Psoas muscle (tissue), 7 donors: ENCODE measurements at regions not wholly inside any gene's neighbourhood (a gene's known extent, or its start where the extent isn't known, plus 50 kb on each side); places are given as distances from the start of the nearest gene placed in this dataset.

Experiments used
- ATAC-seq, 4 donors: fragments of 200-7000 bp; cut with Tn5 transposase; one replicate each; pipeline ENCODE4 v1.9.1; 2020; ENCODE audit warnings: moderate library complexity in 3 of 4, mild to moderate bottlenecking in 2 of 4
- DNase-seq, 2 donors: peaks; one replicate each; pipeline ENCODE4 v3.0.0-alpha.2; 2020
- H3K27ac ChIP-seq: fragments of 200-600 bp; one replicate; pipeline ENCODE4 v1.8.0; 2022
- H3K27me3 ChIP-seq, 3 donors: fragments of 200-600 bp in 1 of 3; one replicate each; pipeline versions ENCODE4 v1.6.1 to v1.8.0; 2013 to 2022; ENCODE audit warnings: low read length in 2 of 3, mild to moderate bottlenecking in 2 of 3, moderate library complexity in 1 of 3; ENCODE audit not compliant: insufficient read depth in 3 of 3
- H3K36me3 ChIP-seq, 2 donors: fragments of 200-600 bp in 1 of 2; one replicate each; pipeline versions ENCODE4 v1.6.1 to v1.8.0; 2013 to 2022; ENCODE audit warnings: low read depth in 1 of 2, mild to moderate bottlenecking in 1 of 2, moderate library complexity in 1 of 2; ENCODE audit not compliant: insufficient read depth in 1 of 2
- H3K4me1 ChIP-seq: fragments of 200-600 bp; one replicate; pipeline ENCODE4 v1.8.0; 2022
- H3K4me3 ChIP-seq: fragments of 200-600 bp; one replicate; pipeline ENCODE4 v1.8.0; 2022; ENCODE audit warnings: mild to moderate bottlenecking
- H3K9me3 ChIP-seq: fragments of 200-600 bp; one replicate; pipeline ENCODE4 v1.8.0; 2022
- CTCF ChIP-seq: fragments of 200-600 bp; IDR thresholded peaks from one replicate; pipeline ENCODE4 v1.8.0; 2022; ENCODE audit warnings: antibody characterized with exemption
- WGBS, 3 donors: extraction: QIAGEN DNeasy Blood & Tissue Kit; methylation state at CpG; one replicate each; pipeline versions ENCODE4 v1.1.6 to v1.1.7; 2013; 5-methylcytosine and 5-hydroxymethylcytosine counted together
- intact Hi-C, 2 donors: fragments of 100-400 bp; cut with DNase I; formaldehyde crosslinking; loops; one replicate each; pipeline versions ENCODE4 v1.11.0 to v1.14.2; 2022
- donor health status: healthy with polysubstance abuse.
- donor health status: DM: no; HTN: no; CAD: no; lungs with moderate emphysema.
- donor health status: Bipolar disorder and iron deficiency.
- donor health status: healthy.
- donor health status: DM: yes; HTN: yes; CAD: no.
- donor health status: DM: no; HTN: no; CAD: no.
- donor health status: DM: yes; HTN: yes; CAD: no.

GRCh38 chr11:109033627-109034338 is 368.9 kb downstream of the DDX10 start:
- no peaks in the 10 kb centered on the region for H3K9me3 ChIP-seq
- H3K27me3 ChIP-seq, result no peaks in the 10 kb centered on the region
- H3K27ac ChIP-seq, result no peak overlapping the region
- TF ChIP-seq CTCF, result no peak
- intact Hi-C loops, result no loop called here
- H3K4me1 ChIP-seq, result no peaks in the 10 kb centered on the region
- DNase-seq (no peak), ATAC-seq (no peak)
- 78 to 89% (median 87%) methylated on average over 2 of the region's 2 CpGs for WGBS, 3 donors
- H3K36me3 ChIP-seq, result no peaks in the 10 kb centered on the region
- no peak overlapping the region for H3K4me3 ChIP-seq

DNA sequence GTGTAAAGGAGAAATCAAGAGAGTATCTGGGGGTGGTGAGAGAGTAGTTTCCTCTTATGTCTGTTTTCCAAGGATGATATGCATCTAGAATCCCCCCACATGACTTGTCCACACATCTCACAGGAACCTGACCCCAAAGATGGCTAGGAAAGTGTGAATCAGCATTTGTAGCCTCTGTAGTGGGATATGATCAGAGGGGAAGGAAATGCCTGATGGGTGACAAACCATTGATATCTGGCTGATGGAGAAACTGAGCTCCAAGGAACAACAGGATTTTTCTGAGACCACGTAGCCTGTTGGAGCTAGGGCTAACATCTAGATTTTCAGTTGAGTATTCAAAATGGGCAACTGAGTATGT is 369.4 kb downstream of the DDX10 start:
- Histone ChIP-seq H3K4me1 (no peaks in the 10 kb centered on the region), H3K27ac (no peak overlapping the region), H3K36me3 (no peaks in the 10 kb centered on the region), H3K9me3 (no peaks in the 10 kb centered on the region), H3K27me3 (no peaks in the 10 kb centered on the region), H3K4me3 (no peak overlapping the region)
- 93 to 100% (median 94%) methylated on average over 1 of the region's 1 CpG for WGBS, 3 donors
- no peak for TF ChIP-seq CTCF
- intact Hi-C loops, result no loop called here
- DNase-seq, result no peak
- ATAC-seq, result no peak

GRCh38 chr11:109035284-109035683 is 370.4 kb downstream of the DDX10 start:
- intact Hi-C loops, result no loop called here
- WGBS, 3 donors, result 88 to 100% (median 93%) methylated on average over 1 of the region's 1 CpG
- Histone ChIP-seq H3K9me3 (no peaks in the 10 kb centered on the region), H3K4me1 (no peaks in the 10 kb centered on the region), H3K27ac (no peak overlapping the region), H3K27me3 (no peaks in the 10 kb centered on the region), H3K36me3 (no peaks in the 10 kb centered on the region), H3K4me3 (no peak overlapping the region)
- DNase-seq (no peak), ATAC-seq (no peak)
- no peak for TF ChIP-seq CTCF

GRCh38 chr11:109036011-109036410 is 371.1 kb downstream of the DDX10 start:
- WGBS, 3 donors, result 76 to 90% (median 85%) methylated on average over 2 of the region's 2 CpGs
- DNase-seq (no peak), ATAC-seq (no peak)
- H3K36me3 ChIP-seq, result no peaks in the 10 kb centered on the region
- H3K9me3 ChIP-seq, result no peaks in the 10 kb centered on the region
- no peaks in the 10 kb centered on the region for H3K4me1 ChIP-seq
- H3K27ac ChIP-seq, result no peak overlapping the region
- no peak overlapping the region for H3K4me3 ChIP-seq
- H3K27me3 ChIP-seq, result no peaks in the 10 kb centered on the region
- intact Hi-C loops, result no loop called here
- TF ChIP-seq CTCF, result no peak
